Stimulated activated effector memory CD8-positive, alpha-beta T cell treated with anti-CD3 and anti-CD28 coated beads, Interleukin-12 subunit alpha, Interleukin-12 subunit beta, amount 100 ng/mL, for 72 hours (primary cell): ENCODE measurements at regions not wholly inside any gene's neighbourhood (a gene's known extent, or its start where the extent isn't known, plus 50 kb on each side); places are given as distances from the start of the nearest gene placed in this dataset.
A peak's percentile ranks its signal among the peaks of the same experiment; 100 is the strongest.
"Not testable (repeated sequence)": the region's sequence is repeated elsewhere in the genome, so short reads cannot be mapped to it uniquely, and the experiment has no call there.

ENCODE experiments used
- ATAC-seq: fragments of 150-1000 bp; cut with Tn5 transposase; 2 replicates; pipeline ENCODE4 v1.10.0; 2021
- DNase-seq, 2 donors: peaks; one replicate each; pipeline ENCODE4 v3.0.0; 2021 to 2022; ENCODE audit warnings: low spot score in 2 of 2
- H3K27ac Mint-ChIP-seq: one replicate; pipeline ENCODE4 v1.8.0; 2022; ENCODE audit warnings: mild to moderate bottlenecking, mixed read lengths
- H3K36me3 Mint-ChIP-seq: one replicate; pipeline ENCODE4 v1.8.0; 2022; ENCODE audit warnings: mild to moderate bottlenecking, mixed read lengths
- H3K4me1 Mint-ChIP-seq: one replicate; pipeline ENCODE4 v1.8.0; 2022; ENCODE audit warnings: mixed read lengths
- H3K4me3 Mint-ChIP-seq: one replicate; pipeline ENCODE4 v1.8.0; 2022; ENCODE audit warnings: mild to moderate bottlenecking, mixed read lengths
- H3K9me3 Mint-ChIP-seq: one replicate; pipeline ENCODE4 v1.8.0; 2022; ENCODE audit warnings: mixed read lengths

DNA sequence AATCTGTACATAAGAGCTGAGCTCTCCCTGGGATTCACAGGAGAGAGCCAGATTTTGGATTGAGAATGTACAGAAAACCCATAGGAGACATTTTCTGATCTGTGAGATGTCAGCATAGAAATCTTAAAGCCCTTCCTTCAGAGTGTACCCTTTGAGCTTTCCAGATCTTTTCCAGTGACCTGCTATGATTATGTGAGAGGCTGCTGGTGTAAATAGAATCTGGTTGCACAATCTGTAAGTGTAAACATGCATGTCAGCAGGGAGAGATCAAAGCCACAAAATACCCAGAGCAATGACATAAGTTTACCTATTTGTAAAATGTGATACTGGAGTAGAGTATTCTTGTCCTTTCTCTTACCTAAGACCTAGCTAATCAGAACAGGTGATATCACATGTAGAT lies 471.9 kb downstream of the FOXD4L5 start:
- DNase-seq, H3K9me3 Mint-ChIP-seq, ATAC-seq, H3K27ac Mint-ChIP-seq, H3K4me3 Mint-ChIP-seq, H3K4me1 Mint-ChIP-seq, H3K36me3 Mint-ChIP-seq: not testable (repeated sequence)

DNA sequence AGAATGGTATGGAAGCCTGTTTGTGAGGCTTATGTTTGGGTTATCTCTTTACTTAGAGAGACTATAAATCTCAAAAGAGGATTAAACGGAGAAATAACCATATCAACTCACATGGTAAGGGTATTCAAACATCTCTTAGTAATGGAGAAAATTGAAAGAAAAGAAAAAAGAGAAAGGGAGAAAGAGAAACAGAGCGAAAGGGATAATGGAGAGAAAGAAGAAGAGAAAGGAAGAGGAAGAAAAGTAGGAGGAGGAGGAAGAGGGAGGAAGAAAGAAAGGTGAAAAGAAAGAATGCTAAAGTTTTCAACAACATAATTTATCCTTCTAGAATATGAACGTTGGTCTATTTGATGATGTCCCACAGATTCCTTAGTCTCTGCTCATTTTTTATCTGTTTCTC lies 506.3 kb downstream of the FOXD4L5 start:
- H3K36me3 Mint-ChIP-seq, H3K4me1 Mint-ChIP-seq, H3K4me3 Mint-ChIP-seq, H3K9me3 Mint-ChIP-seq, ATAC-seq, DNase-seq, H3K27ac Mint-ChIP-seq: not testable (repeated sequence)

DNA sequence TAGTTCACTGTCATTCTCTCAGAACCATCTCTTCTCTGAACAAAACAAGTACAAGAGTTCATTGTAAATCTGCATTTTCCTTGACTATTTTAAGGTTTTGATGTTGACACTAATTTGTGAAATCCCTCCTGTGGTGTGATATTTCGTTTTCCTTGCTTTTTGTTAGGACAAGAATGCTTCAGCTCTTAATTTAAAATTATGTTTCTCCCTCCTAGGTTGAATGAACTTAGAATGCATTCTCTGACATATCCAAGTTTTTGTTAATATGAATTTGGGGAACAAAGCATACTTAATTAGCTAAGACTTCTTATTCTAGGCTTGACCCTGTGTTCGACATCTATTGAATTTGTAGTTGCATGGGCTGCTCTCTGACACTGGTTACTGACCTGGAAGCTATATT lies 508.7 kb downstream of the FOXD4L5 start:
- not testable (repeated sequence) for H3K4me3 Mint-ChIP-seq, H3K36me3 Mint-ChIP-seq, H3K27ac Mint-ChIP-seq, ATAC-seq, H3K4me1 Mint-ChIP-seq, H3K9me3 Mint-ChIP-seq, DNase-seq

DNA sequence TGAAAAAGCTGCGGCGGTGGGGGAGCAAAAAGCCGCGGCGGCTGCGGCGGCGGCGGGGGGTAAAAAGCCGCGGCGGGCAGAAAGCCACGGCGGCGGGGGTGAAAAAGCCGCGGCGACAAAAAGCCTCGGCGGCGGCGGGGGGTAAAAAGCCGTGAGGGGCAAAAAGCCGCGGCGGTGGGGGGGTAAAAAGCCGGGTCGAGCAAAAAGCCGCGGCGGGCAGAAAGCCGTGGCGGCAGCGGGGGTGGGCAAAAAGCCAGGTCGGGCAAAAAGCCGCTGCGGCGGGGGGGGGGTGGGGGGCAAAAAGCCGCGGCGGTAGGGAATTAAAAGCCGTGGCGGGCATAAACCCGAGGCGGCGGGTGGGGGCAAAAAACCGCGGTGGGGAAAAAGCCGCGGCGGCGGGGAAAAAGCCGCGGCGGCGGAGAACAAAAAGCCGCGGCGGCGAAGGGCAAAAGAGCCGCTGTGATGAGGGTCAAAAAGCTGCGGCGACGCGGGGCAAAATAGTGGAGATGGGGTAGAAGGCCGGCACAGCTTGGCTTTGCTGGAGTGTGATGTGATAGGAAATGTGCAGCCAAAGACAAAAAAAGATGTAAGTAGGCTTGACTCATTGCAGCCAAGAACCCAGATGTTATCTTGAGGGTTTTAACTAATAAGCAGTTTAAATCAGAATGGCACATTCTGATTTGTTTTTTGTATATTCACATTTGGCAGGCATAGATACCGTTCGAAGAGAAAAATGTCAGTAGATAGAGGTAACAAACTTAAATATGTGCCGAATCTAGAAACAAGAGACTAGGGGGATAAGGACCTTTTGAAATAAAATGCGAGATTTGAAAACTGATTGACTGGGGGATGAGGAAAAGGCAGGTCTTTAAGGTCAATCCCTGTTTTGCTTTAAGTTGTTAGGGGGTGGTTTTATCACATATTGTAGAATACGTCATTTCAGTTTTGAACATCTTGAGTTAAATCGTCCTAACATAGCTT lies 509.9 kb downstream of the FOXD4L5 start:
- H3K27ac Mint-ChIP-seq, ATAC-seq, DNase-seq, H3K36me3 Mint-ChIP-seq, H3K9me3 Mint-ChIP-seq, H3K4me1 Mint-ChIP-seq, H3K4me3 Mint-ChIP-seq: not testable (repeated sequence)

DNA sequence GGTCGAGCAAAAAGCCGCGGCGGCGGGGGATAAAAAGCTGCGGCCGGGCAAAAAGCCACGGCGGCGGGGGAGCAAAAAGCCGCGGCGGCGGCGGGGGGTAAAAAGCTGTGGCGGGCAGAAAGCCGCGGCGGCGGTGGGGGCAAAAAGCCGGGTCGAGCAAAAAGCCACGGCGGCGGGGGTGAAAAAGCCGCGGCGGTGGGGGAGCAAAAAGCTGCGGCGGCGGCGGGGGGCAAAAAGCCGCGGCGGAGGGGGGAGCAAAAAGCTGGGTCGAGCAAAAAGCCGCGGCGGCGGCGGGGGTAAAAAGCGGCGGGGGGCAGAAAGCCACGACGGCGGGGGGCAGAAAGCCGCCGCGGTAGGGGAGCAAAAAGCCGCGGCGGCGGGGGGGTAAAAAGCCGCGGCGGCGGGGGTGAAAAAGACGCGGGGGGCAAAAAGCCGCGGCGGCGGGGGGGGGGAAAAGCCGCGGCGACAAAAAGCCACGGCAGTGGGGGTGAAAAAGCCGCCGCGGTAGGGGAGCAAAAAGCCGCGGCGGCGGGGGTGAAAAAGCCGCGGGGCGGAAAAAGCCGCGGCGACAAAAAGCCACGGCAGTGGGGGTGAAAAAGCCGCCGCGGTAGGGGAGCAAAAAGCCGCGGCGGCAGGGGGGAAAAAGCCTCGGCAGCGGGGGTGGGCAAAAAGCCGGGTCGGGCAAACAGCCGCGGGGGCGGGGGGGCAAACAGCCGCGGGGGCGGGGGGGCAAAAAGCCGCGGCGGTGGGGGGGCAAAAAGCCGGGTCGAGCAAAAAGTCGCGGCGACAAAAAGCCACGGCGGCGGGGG lies 510.8 kb downstream of the FOXD4L5 start:
- H3K4me1 Mint-ChIP-seq, ATAC-seq, H3K9me3 Mint-ChIP-seq, H3K27ac Mint-ChIP-seq, DNase-seq, H3K36me3 Mint-ChIP-seq: not testable (repeated sequence)
- H3K4me3 Mint-ChIP-seq, result peak overlapping the region; percentile 4

DNA sequence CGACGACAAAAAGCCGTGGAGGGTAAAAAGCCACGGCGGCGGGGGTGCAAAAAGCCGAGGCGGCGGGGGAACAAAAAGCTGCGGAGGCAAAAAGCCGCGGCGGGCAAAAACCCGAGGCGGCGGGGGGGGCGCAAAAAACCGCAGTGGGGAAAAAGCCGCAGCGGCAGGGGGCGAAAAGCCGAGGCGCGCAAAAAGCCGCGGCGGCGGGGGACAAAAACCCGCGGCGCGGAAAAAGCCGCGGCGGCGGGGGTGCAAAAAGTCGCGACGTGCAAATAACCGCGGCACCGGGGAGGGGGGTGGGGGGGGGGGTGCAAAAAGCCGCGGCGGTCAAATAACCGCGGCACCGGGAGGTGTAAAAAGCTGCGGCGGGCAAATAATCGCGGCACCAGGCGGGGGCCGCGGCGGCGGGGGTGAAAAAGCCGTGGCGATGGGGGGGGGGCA lies 511.5 kb downstream of the FOXD4L5 start:
- ATAC-seq (no peak), DNase-seq (no peak)
- Mint-ChIP-seq H3K4me3 (peak overlapping the region; percentile 23), H3K27ac (no peak overlapping the region), H3K9me3 (no peaks in the 10 kb centered on the region), H3K36me3 (no peaks in the 10 kb centered on the region), H3K4me1 (no peaks in the 10 kb centered on the region)

DNA sequence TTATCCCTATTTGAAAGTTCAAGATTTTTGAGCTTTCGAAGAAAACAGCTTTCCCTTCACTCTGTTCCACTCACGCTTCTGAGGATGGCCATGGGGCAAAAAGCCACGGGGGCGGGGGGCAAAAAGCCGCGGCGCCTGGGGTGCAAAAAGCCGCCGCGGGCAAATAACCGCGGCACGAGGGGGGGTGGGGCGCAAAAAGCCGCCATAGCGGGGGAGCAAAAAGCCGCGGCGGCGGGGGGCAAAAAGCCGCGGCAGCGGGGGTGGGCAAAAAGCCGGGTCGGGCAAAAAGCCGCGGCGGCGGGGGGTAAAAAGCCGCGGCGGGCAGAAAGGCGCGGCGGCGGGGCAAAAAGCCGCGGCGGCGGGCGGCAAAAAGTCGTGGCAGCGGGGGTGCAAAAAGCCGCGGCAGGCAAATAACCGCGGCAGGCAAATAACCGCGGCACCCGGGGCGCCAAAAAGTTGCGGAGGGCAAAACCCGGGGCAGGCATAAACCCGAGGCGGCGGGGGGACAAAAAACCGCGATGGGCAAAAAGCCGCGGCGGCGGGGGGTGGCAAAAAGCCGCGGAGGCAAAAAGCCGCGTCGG lies 512.2 kb downstream of the FOXD4L5 start:
- H3K9me3 Mint-ChIP-seq, DNase-seq, H3K27ac Mint-ChIP-seq, H3K4me1 Mint-ChIP-seq, ATAC-seq, H3K36me3 Mint-ChIP-seq: not testable (repeated sequence)
- H3K4me3 Mint-ChIP-seq, result peak overlapping the region; percentile 23

DNA sequence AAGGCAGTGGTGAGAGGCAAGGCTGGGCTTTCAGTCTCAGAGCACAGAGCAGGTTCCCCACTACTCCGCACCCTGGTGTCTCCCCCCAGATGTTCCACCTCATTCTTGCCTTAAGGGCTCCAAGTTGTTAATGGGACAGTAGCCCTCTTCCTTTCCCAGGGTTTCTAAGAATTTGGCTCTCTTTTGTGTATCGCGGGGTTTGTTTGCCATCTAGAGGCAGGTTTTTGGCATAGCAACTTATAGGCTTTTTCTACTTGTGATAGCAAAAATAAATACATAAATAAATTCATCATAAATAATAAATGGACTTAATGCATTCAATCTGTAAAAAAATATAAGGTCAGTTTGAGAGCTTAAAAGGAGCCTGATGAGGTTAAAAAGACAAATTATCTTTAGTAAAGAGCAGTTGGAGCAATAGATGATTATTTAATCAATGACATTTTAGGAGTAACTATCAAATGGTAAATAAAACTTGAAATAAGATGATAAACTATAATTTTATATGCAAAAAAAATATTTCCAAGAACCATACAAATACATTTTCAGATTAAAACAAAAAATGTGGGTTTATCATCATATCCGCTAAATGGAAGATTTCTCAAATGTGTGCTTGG lies 512.8 kb downstream of the FOXD4L5 start:
- not testable (repeated sequence) for H3K9me3 Mint-ChIP-seq, H3K27ac Mint-ChIP-seq, H3K4me3 Mint-ChIP-seq, ATAC-seq, H3K36me3 Mint-ChIP-seq, DNase-seq, H3K4me1 Mint-ChIP-seq
